ENCODE measurements at regions not wholly inside any gene's neighbourhood (a gene's known extent, or its start where the extent isn't known, plus 50 kb on each side); places are given as distances from the start of the nearest gene placed in this dataset.

DNA sequence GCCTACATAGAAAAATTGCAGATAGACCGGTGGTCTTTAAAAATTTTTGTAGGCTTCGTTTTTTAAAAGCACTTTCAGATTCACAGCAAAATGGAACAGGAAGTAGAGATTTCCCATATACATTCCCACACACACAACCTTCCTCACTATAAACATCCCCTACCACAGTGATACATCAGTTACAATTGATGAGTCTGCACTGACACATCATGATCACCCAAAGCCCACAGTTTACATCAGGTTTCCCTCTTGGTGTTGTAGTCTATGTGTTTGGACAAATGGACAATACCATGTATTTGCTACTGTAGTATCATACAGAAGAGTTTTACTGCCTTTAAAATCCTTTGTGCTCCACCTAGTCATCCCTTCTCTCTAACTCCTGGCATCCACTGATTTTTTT lies 113.9 kb upstream of the ADAMTS18 start:
- H3K4me2 ChIP-seq, result peak overlapping the region; percentile 34 to 72 (median 55)
- no peak for TF ChIP-seq Cebpa-rat (IDR thresholded peaks at IDR 0.05)
- H4K20me1 ChIP-seq, result no peaks in the 10 kb centered on the region
- H3K9me3 ChIP-seq (replicated peaks in 1 of 11), result no peaks in the 10 kb centered on the region
- H3K4me3 ChIP-seq, result no peak overlapping the region
- no peaks in the 10 kb centered on the region for H3K36me3 ChIP-seq
- H3K4me1 ChIP-seq, result peaks cover 12 to 30% (median 18%) of the 10 kb centered on the region in 10 experiments
- H3K27ac ChIP-seq, result peak overlapping the region in 2 of 11 experiments; percentile 9 to 27; a peak in 2 of 22 replicates
- no peaks in the 10 kb centered on the region for H3K27me3 ChIP-seq
- H3K9ac ChIP-seq, result no peak overlapping the region

DNA sequence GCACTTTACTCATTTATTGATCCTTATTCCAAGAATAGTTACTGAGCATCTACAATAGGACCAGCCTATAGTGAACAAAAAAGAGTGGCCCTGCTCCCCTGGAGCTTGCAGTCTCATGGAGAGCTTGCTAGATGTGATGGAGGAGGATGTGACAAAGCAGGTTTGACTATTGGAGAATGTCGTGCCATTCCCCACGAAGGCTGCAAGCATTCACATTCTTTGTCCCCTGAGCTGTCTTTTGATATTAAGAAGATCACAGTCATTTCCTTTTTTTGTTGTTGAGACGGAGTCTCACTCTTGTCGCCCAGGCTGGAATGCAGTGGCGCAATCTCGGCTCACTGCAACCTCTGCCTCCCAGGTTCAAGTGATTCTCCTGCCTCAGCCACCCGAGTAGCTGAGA lies 115.0 kb upstream of the ADAMTS18 start:
- H3K4me3 ChIP-seq, result no peak overlapping the region
- H3K27ac ChIP-seq, result no peak overlapping the region
- no peaks in the 10 kb centered on the region for H3K36me3 ChIP-seq
- no peaks in the 10 kb centered on the region for H4K20me1 ChIP-seq
- H3K9me3 ChIP-seq (replicated peaks in 1 of 11), result no peaks in the 10 kb centered on the region
- H3K4me2 ChIP-seq, result peak overlapping the region in 5 of 11 experiments; percentile 5 to 60 (median 42); a peak in 5 of 22 replicates
- no peak overlapping the region for H3K9ac ChIP-seq
- no peak for TF ChIP-seq Cebpa-rat (IDR thresholded peaks at IDR 0.05)
- no peaks in the 10 kb centered on the region for H3K27me3 ChIP-seq
- H3K4me1 ChIP-seq, result peaks cover 12 to 30% (median 18%) of the 10 kb centered on the region in 10 experiments

DNA sequence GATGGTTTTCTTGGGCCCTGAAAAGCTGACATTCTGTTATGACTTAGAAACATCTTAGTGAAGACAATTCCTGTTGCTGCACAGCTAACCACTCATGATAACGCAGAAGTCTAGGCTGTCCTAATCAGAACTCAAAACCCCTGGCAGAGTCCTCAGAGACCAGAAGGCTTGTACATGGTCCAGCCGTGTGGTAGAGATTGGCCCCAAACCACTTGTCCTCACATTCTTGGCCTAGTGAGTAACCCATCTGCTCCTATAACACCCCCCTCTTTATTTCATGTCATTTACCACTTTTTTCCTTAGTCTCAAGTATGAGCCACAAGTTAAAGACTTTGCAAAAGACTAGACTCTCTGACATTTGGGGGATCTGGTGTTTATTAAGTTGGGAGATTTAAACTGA lies 116.5 kb upstream of the ADAMTS18 start:
- H3K36me3 ChIP-seq, result no peaks in the 10 kb centered on the region
- no peak overlapping the region for H3K27ac ChIP-seq
- no peak overlapping the region for H3K9ac ChIP-seq
- TF ChIP-seq Cebpa-rat (IDR thresholded peaks at IDR 0.05), result no peak
- H3K27me3 ChIP-seq, result no peaks in the 10 kb centered on the region
- H3K4me1 ChIP-seq, result peaks cover 12 to 30% (median 18%) of the 10 kb centered on the region in 10 experiments
- H3K4me3 ChIP-seq, result no peak overlapping the region
- no peaks in the 10 kb centered on the region for H4K20me1 ChIP-seq
- H3K4me2 ChIP-seq, result no peak overlapping the region
- H3K9me3 ChIP-seq (replicated peaks in 1 of 11), result no peaks in the 10 kb centered on the region

DNA sequence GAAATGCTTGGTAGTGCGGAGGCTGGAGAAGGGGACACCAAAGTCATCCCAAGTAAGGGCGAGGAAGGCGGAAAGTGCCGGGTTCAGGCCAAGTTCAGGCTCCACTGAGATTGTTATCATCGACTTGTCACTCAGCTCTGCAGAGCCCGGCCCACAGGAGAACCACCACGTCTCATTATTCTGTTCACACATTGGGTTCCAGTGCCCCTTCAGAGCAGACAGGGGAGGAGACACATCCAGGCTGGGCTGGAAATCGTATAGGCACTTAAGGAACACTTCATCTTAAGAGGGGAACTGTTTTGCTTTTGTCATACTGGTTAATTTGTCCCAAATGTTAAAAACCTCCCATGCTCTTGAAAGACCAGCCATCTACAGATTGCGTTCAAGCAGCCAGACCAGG lies 118.3 kb upstream of the ADAMTS18 start:
- Histone ChIP-seq H4K20me1 (no peaks in the 10 kb centered on the region), H3K27ac (no peak overlapping the region), H3K4me2 (no peak overlapping the region), H3K9me3 (replicated peaks in 1 of 11) (no peaks in the 10 kb centered on the region), H3K4me1 (peaks cover 10 to 26% (median 16%) of the 10 kb centered on the region in 10 experiments), H3K36me3 (no peaks in the 10 kb centered on the region), H3K27me3 (no peaks in the 10 kb centered on the region), H3K9ac (no peak overlapping the region), H3K4me3 (no peak overlapping the region)
- no peak for TF ChIP-seq Cebpa-rat (IDR thresholded peaks at IDR 0.05)

DNA sequence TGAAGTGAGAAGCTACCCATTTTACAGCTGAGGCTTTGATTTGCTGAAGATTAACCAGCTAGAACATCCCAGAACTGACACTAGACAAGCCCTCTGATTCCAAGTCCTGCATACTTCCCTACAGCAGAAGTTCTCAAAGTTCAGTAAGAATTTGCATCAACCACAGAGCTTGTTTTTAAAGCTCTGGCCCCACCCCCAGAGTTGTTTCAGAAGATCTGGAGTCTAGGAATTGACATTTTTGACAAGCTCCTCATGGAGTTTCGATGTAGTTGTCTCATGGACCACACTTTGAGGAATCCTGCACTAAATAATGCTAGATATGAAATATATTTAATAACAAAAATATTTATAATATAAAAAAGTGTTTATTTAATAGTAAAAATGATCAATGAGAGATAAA lies 120.3 kb upstream of the ADAMTS18 start:
- peaks cover 0 to 6% (median under 1%) of the 10 kb centered on the region in 10 experiments; a peak in 6 of 20 replicates for H3K4me1 ChIP-seq
- H4K20me1 ChIP-seq, result no peaks in the 10 kb centered on the region
- no peak overlapping the region for H3K9ac ChIP-seq
- H3K27me3 ChIP-seq, result no peaks in the 10 kb centered on the region
- H3K4me2 ChIP-seq, result no peak overlapping the region
- TF ChIP-seq Cebpa-rat (IDR thresholded peaks at IDR 0.05), result no peak
- no peak overlapping the region for H3K4me3 ChIP-seq
- no peak overlapping the region for H3K27ac ChIP-seq
- H3K36me3 ChIP-seq, result no peaks in the 10 kb centered on the region
- no peaks in the 10 kb centered on the region for H3K9me3 ChIP-seq (replicated peaks in 1 of 11)

DNA sequence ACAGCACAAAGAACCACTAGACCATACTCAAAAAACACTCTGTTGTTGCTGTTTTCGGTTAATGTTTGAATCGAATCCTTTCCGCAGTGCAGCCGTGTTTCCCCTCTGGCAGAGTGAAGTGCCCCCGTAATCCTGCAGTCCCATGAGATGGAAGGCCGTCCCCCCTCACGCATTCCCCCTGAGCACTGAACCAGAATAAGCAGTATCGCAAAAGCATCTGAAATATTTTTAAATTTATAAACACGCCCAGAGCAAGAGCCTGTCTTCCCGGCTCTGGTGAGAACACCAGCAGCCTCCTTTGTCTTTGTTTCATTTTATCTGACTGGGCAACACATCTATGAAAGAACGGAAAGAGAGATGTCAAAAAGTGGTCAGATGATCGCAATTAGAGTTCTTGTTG lies 121.0 kb upstream of the ADAMTS18 start:
- no peaks in the 10 kb centered on the region for H4K20me1 ChIP-seq
- no peak overlapping the region for H3K4me2 ChIP-seq
- no peak for TF ChIP-seq Cebpa-rat (IDR thresholded peaks at IDR 0.05)
- H3K36me3 ChIP-seq, result no peaks in the 10 kb centered on the region
- H3K27me3 ChIP-seq, result no peaks in the 10 kb centered on the region
- no peak overlapping the region for H3K9ac ChIP-seq
- H3K4me1 ChIP-seq, result no peaks in the 10 kb centered on the region; a peak in 1 of 20 replicates
- H3K27ac ChIP-seq, result no peak overlapping the region
- H3K9me3 ChIP-seq (replicated peaks in 1 of 11), result no peaks in the 10 kb centered on the region
- no peak overlapping the region for H3K4me3 ChIP-seq

DNA sequence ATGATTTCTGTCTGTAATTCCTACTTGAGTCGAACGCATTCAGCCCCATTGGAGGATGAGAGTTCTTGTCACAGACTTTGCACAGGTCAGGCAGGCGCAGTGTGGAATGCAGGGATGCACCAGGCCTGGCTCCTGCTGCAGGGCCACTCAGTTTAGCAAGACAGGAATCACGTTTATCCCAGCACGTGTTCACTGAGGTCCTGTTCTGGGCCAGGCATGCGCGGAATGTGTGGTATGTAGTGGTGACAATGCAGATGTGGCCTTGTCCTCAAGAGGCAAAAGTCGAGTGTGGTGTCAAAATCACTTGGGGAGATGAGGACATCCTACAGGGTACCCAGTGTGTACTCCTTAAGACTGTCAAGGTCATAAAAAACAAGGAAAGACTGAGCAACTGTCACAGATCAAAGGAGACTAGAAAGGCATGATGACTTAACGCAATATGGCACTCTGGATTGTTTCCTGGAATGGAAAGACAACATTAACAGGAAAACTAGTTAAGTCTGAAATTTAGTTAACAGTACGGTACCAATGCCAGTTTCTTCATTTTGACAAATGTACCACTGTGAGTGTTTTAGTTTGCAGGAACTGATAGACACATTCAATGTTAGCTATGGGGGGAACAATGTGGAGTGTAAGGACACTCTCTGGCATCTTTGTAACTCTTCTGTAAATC lies 121.5 kb upstream of the ADAMTS18 start:
- Histone ChIP-seq H3K9ac (no peak overlapping the region), H3K9me3 (replicated peaks in 1 of 11) (no peaks in the 10 kb centered on the region), H3K4me1 (no peaks in the 10 kb centered on the region), H3K36me3 (no peaks in the 10 kb centered on the region), H3K4me2 (no peak overlapping the region), H4K20me1 (no peaks in the 10 kb centered on the region), H3K4me3 (no peak overlapping the region), H3K27ac (no peak overlapping the region), H3K27me3 (no peaks in the 10 kb centered on the region)
- no peak for TF ChIP-seq Cebpa-rat (IDR thresholded peaks at IDR 0.05)

DNA sequence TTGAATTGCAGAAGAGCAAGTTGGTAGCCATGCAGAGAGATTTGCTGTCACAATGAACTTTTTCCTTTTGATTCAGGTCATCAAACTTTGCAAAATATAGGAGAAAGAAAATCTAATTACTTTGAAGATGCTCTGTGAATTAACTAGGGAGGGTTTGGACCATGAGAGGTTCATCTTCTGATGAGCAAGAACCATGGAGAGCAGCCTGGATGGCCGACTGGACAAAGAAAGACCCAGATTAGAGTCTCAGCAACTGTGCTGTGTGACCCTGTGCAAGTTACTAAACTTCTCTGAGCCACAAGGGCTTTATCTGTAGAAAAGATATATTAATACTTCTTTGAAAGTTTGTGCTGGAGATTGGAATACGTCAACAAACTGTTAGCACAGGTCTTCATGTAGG lies 122.6 kb upstream of the ADAMTS18 start:
- Histone ChIP-seq H3K4me2 (no peak overlapping the region), H3K36me3 (no peaks in the 10 kb centered on the region), H3K9me3 (replicated peaks in 1 of 11) (no peaks in the 10 kb centered on the region), H3K4me3 (no peak overlapping the region), H4K20me1 (no peaks in the 10 kb centered on the region), H3K27me3 (no peaks in the 10 kb centered on the region), H3K9ac (no peak overlapping the region), H3K27ac (no peak overlapping the region), H3K4me1 (no peaks in the 10 kb centered on the region)
- TF ChIP-seq Cebpa-rat (IDR thresholded peaks at IDR 0.05), result no peak

DNA sequence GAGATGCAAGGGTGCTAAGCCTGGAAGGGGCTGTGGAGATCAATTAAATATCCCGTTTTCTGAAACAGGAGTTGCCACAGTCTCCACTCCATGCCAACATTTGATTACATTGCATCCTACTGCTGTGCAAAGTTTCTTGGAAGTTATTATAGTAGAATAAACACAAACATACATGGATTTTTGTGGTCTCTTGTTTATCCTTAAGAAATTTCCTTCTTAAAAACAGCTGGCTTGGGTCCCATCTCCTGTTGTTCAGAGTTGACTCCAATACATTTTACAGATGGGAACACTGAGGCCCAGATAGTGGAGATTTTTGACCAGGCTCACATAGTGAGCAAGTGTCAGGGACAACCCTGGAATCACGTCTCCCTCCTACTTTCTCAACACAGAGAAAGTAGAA lies 124.0 kb upstream of the ADAMTS18 start:
- H3K27me3 ChIP-seq, result no peaks in the 10 kb centered on the region
- no peaks in the 10 kb centered on the region for H3K9me3 ChIP-seq (replicated peaks in 1 of 11)
- H3K36me3 ChIP-seq, result no peaks in the 10 kb centered on the region
- no peak overlapping the region for H3K9ac ChIP-seq
- no peaks in the 10 kb centered on the region for H4K20me1 ChIP-seq
- no peak overlapping the region for H3K4me2 ChIP-seq
- no peak overlapping the region for H3K27ac ChIP-seq
- no peak for TF ChIP-seq Cebpa-rat (IDR thresholded peaks at IDR 0.05)
- no peak overlapping the region for H3K4me3 ChIP-seq
- no peaks in the 10 kb centered on the region for H3K4me1 ChIP-seq

DNA sequence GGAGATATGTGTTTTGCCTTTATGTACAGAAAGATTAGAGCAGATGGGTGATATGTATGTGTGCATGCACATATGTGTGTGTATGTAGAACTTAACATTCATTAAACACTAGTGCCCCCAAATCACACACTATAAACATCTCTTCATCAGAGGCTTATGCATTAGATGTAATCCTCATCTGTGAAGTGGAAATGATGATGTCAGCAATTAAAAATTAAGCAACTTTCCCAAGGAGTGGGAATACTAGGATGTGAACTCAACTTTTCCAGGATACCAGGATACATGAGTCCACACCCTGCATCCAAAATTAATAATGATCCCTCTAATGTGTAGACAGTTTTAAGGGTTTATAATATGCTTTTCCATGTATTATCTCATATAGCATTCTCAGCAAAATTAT lies 127.7 kb upstream of the ADAMTS18 start:
- H3K36me3 ChIP-seq, result no peaks in the 10 kb centered on the region
- no peaks in the 10 kb centered on the region for H3K27me3 ChIP-seq
- H3K4me3 ChIP-seq, result no peak overlapping the region
- peaks cover 0 to 27% (median 0%) of the 10 kb centered on the region in 11 experiments; a peak in 3 of 22 replicates for H3K9me3 ChIP-seq (replicated peaks in 1 of 11)
- peaks cover 0 to 20% (median 0%) of the 10 kb centered on the region in 10 experiments; a peak in 6 of 20 replicates for H3K4me1 ChIP-seq
- no peak overlapping the region for H3K9ac ChIP-seq
- H3K4me2 ChIP-seq, result no peak overlapping the region
- TF ChIP-seq Cebpa-rat (IDR thresholded peaks at IDR 0.05), result no peak
- H3K27ac ChIP-seq, result no peak overlapping the region
- H4K20me1 ChIP-seq, result no peaks in the 10 kb centered on the region

Data from BLaER1 treated with 17β-estradiol and CSF1 and Interleukin-3, amounts not matched to agents 10 nM and 100 nM (cell line).